GM21717 (cell line): ENCODE measurements at regions not wholly inside any gene's neighbourhood (a gene's known extent, or its start where the extent isn't known, plus 50 kb on each side); places are given as distances from the start of the nearest gene placed in this dataset.

Experiments used
- ATAC-seq: cut with Tn5 transposase; IDR thresholded peaks from one replicate; pipeline ENCODE4 v1.9.1; 2021; ENCODE audit warnings: mild to moderate bottlenecking, moderate library complexity; ENCODE audit not compliant: unreplicated experiment

DNA sequence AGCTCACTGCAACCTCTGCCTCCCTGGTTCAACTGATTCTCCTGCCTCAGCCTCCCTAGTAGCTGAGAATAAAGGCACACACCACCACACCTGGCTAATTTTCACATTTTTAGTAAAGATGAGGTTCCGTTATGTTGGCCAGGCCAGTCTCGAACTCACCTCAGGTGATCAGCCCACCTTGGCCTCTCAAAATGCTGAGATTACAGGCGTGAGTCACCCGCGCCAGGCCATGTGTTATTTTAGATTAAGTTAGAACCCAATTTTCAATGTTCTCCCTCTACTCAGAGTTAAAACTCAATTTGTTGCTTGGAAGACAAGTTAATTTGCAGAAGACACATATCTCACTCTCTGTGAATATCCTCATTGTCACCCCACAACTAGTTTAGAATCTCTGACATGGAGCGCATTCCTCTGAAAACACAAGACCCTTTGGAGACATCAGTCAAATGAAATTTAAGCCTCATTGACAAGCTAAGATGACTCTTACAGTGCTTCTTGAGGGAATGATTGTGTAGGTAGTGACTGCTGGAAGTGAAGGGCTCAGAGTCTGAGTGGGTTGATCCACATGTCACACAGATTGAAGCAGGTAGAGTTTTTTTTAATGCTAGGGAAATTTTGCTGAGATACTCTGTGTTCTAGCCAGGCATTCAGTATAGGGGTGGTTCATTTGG is 60.6 kb upstream of the FRMD4B start:
- ATAC-seq = no peak

DNA sequence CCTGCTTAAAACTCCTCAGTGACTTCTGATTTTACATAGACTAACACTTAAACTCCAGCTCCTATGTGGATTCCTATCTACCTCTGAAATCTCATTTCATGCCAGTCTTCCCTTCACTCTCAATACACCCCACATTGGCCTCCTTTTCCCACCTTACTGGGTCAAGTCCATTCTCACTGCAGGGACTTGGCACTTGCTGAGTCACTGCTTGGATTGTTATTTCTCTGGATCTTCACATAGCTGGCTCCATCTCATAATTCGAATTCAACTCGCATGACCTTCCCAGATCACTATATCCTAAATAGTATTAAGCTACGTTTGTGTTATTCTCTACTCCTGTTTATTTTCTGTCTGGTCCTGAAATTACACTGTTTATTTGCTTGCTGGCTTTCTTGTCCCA is 59.6 kb upstream of the FRMD4B start:
- no peak for ATAC-seq

DNA sequence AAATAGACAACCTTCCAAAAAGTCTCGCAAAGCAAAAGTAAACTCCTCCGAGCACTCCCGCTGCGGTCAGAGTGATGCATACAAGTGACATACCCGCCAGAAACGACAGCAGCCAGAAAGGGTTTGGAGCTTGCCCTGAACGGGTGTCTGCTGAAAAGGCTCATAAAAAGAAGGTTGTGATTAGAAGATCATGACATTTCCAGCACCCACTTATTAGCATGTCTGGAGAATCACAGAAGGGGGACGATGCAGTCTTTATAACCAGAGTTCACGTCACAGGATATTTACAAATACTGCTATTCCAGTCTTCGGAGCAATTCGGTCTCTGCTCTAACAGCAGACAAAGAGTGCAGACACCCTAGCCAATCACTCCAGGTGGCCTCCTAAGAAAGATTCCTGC is 59.1 kb upstream of the FRMD4B start:
- ATAC-seq = no peak

DNA sequence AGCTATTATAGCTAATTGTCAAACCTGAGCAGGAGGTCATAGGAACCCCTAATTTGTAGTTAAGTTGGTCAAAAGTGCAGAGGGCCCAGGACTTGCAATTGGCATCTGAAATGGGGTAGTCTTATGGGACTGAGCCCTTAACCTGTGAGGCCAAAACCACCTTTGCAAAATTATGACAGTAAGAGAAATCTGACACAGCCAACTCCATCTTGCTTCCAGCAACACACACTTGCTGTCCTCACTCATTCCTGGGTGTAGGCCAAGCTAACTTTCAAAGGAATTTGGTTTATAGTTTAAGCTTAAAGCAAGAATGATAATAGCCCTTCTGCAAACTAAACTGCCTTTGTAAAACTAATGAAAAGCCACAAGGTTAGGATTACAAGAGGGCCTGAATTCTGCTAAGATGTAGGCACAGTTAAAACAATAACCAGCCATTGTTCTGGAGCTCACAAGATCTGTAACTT is 57.6 kb upstream of the FRMD4B start:
- no peak for ATAC-seq

DNA sequence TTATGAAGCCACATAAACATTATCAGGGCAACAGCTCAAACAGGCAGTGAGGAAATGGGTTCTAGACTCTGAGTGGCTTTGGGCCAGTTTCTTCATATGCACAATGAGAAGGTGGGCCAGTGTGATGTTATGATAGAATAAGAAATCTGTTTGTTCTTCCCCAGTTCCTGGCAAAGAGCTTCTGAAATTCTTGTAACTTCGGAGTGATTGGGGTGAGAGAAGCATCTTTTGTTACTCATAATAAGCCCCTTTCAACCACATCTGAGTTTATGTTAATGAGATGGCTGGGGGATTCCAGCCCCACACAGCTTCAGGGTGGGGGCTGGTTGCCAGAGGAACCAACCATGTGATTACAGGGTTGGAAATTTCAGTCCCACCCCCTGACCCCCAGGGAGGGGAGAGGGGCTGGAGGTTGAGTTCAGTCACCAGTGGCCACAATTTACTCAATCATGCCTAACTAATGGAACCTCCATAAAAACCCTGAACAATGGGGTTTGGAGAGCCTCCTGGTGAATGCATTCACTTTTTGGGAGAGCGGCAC is 57.0 kb upstream of the FRMD4B start:
- peak; percentile 60 for ATAC-seq

DNA sequence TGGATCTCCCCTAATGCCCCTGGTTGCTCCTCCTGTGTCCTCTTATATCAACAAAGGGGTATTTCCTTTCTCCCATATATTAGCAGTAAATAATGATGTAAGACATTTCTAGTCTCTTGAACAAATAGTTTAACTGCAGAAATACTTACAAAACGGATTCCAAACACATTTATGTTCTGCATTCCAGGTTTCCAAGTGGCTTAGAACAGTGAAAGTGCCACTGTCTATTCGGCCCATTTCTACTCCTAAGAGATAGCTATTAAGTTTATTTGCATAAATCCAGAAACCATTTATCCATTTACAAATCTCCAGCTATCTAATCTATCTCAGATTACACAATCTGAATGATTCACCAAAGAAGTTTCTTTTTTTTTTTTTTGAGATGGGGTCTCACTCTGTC is 55.8 kb upstream of the FRMD4B start:
- no peak for ATAC-seq

DNA sequence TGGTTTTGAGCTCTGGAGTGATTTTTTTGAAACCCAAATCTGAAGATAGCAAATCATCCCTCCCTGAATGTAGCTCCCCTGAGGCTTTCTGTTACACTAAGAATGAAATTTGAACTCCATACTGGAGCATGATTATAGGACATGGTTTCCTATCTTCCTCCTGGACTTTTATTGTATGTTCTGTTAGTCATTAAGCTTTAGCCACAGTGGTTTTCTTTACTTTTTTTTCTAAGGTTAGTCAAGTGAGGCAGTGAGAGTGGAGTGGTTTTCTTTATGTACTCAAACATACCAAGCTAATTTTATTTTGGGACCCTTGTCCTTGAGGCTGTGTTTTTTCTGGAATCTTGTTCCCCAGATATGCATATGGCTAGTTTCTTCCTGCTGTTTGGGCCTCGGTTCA is 55.2 kb upstream of the FRMD4B start:
- no peak for ATAC-seq

DNA sequence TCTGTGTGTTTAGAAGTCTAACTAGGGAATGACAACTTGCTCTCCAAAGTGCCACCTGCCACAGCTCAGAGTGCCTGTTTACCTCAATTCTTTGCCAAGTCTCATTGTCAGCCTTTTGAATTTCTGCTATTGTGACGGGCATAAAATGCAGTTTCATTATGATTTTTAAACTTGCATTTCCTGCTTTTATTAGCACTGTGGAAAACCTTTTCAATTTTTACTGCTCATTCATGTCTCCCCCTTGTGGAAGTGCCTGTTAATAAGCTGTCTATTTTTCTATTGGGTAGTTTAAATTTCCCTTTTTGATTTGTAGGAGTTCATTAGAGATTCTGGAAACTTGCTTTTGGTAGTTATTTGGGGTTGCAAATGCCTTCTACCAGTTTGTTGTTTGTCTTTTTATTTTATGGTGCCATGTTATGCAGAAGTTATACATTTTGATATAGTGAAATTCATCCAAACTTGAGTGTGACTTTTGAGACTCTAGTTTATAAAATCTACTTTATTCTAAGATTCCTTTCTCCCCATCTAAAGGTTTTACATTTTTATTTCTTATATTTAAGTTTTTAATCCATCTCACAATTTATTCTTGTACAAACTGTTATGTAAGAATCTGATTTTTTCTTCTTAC is 53.9 kb upstream of the FRMD4B start:
- no peak for ATAC-seq

DNA sequence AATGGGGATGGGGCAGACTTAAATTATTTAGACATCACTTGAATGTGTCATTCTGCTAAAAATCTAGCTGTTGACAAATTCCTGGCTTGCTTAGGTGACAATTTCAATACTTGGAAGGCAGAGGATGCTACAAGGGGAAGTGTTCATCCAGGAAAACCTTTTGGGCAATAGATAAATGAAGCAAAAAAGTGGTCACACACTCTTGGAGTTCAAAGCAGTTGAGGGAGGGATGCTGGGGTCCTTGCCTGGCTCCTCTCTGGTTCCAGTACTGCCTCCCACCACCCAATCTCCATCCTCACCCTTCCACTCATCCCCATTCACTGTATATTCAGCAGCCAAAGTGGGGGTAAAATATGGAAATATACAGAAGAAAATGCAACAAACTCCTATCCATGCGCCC is 52.6 kb upstream of the FRMD4B start:
- no peak for ATAC-seq

DNA sequence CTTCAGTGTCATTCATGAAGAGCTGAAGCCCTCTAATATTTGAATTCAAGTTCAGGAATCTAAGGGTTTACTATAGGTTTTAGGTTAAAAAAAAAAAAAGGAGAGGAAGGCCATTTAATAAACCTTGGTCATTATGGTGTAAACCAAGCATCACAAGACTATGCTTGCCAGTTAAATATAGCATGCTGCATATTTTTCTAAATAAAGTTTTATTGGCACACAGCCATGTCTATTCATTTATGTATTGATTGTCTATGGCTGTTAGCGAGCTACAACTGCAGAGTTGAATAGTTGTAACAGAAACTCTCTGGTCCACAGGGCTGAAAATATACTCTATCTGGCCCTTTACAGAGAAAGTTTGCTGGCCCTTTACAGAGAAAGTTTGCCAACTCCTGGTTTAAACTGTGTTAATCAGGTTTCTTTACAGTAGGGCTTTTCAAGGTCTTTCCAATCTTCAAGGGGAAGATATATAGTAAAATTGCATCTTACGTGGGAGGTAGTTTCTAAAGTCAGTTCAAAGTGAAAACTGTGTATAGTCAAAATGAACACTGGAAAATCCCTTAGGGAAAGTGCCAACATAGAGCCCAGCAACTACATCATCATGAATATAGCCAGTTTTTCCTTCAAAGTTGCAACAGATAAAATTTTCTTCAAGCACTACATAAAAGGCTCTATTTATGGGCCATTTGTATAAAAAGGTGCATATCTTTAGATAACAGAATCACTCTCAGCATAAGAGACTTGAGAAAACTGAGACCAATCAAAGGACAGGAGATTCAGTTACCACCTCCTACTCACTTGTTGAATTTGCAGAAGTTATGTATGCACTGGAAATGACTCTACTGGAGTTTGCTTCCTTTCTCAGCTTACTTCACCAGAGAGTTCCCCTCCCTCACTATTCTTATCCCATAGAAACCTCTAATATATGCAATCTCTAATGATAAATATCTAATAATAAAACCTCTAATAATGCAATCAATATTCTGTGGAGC is 49.7 kb upstream of the FRMD4B start:
- ATAC-seq = peak; percentile 67
